ENCODE measurements at regions not wholly inside any gene's neighbourhood (a gene's known extent, or its start where the extent isn't known, plus 50 kb on each side); places are given as distances from the start of the nearest gene placed in this dataset.
"Not testable (repeated sequence)": the region's sequence is repeated elsewhere in the genome, so short reads cannot be mapped to it uniquely, and the experiment has no call there.

GRCh38 chr6:119727504-119728219 is 378.1 kb upstream of the MAN1A1 start:
- POLR2A ChIA-PET = no interaction called here
- CTCF ChIA-PET = interaction anchor here (1.5 kb wide), 1 partner anchor 14 kb away, joined by 6 read pairs; no protein-coding TSS in a partner anchor
- no peak for DNase-seq (ENCODE audit: low read depth, low spot score)

GRCh38 chr6:119726912-119727311 is 377.4 kb upstream of the MAN1A1 start:
- DNase-seq (ENCODE audit: low read depth, low spot score); H3K4me3 ChIP-seq (ENCODE audit: low read depth, low read length); CTCF ChIA-PET; POLR2A ChIA-PET: not testable (repeated sequence)

More at GRCh38 chr6:119727504-119728219, 378.1 kb upstream of the MAN1A1 start:
- TF ChIP-seq CTCF (IDR thresholded peaks at IDR 0.05; ENCODE audit: insufficient read depth, low read length, missing control alignments) = no peak
- no peak overlapping the region for H3K4me3 ChIP-seq (ENCODE audit: low read depth, low read length)

GRCh38 chr6:119726086-119726485 is 376.5 kb upstream of the MAN1A1 start:
- DNase-seq (ENCODE audit: low read depth, low spot score) = no peak
- POLR2A ChIA-PET = no interaction called here
- no peak overlapping the region for H3K4me3 ChIP-seq (ENCODE audit: low read depth, low read length)
- CTCF ChIA-PET = no interaction called here
- TF ChIP-seq CTCF (IDR thresholded peaks at IDR 0.05; ENCODE audit: insufficient read depth, low read length, missing control alignments) = no peak

GRCh38 chr6:119720160-119720559 is 370.6 kb upstream of the MAN1A1 start:
- CTCF ChIA-PET = interaction anchor here (1.1 to 1.2 kb wide), 2 partner anchors 22 to 591 kb away, joined by 3 to 4 read pairs; no protein-coding TSS in a partner anchor
- POLR2A ChIA-PET = no interaction called here
- DNase-seq (ENCODE audit: low read depth, low spot score) = no peak
- TF ChIP-seq CTCF (IDR thresholded peaks at IDR 0.05; ENCODE audit: insufficient read depth, low read length, missing control alignments) = peak; percentile 21
- H3K4me3 ChIP-seq (ENCODE audit: low read depth, low read length) = no peak overlapping the region

- H3K4me3 ChIP-seq (ENCODE audit: low read depth, low read length) = no peak overlapping the region
- ChIA-PET POLR2A (no interaction called here), CTCF (no interaction called here)
- DNase-seq (ENCODE audit: low read depth, low spot score) = no peak
- no peak for TF ChIP-seq CTCF (IDR thresholded peaks at IDR 0.05; ENCODE audit: insufficient read depth, low read length, missing control alignments)
These were observed 368.4 kb upstream of the MAN1A1 start for GRCh38 chr6:119717942-119718341.

GRCh38 chr6:119716668-119717270 is 367.2 kb upstream of the MAN1A1 start:
- CTCF ChIA-PET = interaction anchor here (1.0 kb wide), 1 partner anchor 366 kb away, joined by 3 read pairs; no protein-coding TSS in a partner anchor
- POLR2A ChIA-PET = no interaction called here
- DNase-seq (ENCODE audit: low read depth, low spot score) = no peak
- no peak for TF ChIP-seq CTCF (IDR thresholded peaks at IDR 0.05; ENCODE audit: insufficient read depth, low read length, missing control alignments)
- no peak overlapping the region for H3K4me3 ChIP-seq (ENCODE audit: low read depth, low read length)

Data from AG04449 (cell line).